WTC11 (cell line): ENCODE measurements at regions not wholly inside any gene's neighbourhood (a gene's known extent, or its start where the extent isn't known, plus 50 kb on each side); places are given as distances from the start of the nearest gene placed in this dataset.

ENCODE experiments used
- ATAC-seq: fragments of 200-7000 bp; cut with Tn5 transposase; 2 replicates; pipeline ENCODE4 v1.10.0; 2021; ENCODE audit warnings: mild to moderate bottlenecking, moderate library complexity
- CTCF ChIA-PET: fragments of 300-600 bp; sonication (Branson Sonifier 250); formaldehyde crosslinking; loops from one replicate; lab custom pipeline; 2021; ENCODE audit warnings: antibody characterized with exemption; lab: Charles Lee
- POLR2A ChIA-PET: fragments of 350-600 bp; sonication (Branson Sonifier 250); formaldehyde crosslinking; loops from one replicate; lab custom pipeline; 2021; ENCODE audit warnings: antibody characterized with exemption; lab: Charles Lee
- DNase-seq: peaks from one replicate; pipeline ENCODE4 v3.0.0; 2021; ENCODE audit warnings: low spot score
- H3K27ac Mint-ChIP-seq: 2 replicates; pipeline ENCODE4 v1.8.0; 2021; ENCODE audit warnings: mixed read lengths
- H3K27me3 Mint-ChIP-seq: 2 replicates; pipeline ENCODE4 v1.8.0; 2021; ENCODE audit warnings: low read depth, mild to moderate bottlenecking, moderate library complexity, mixed read lengths
- H3K36me3 Mint-ChIP-seq: 2 replicates; pipeline ENCODE4 v1.8.0; 2021; ENCODE audit warnings: mixed read lengths
- H3K4me1 Mint-ChIP-seq: 2 replicates; pipeline ENCODE4 v1.8.0; 2022; ENCODE audit warnings: mixed read lengths
- H3K4me3 Mint-ChIP-seq: 2 replicates; pipeline ENCODE4 v1.8.0; 2021; ENCODE audit warnings: mild to moderate bottlenecking, moderate library complexity, mixed read lengths
- H3K9me3 Mint-ChIP-seq: 2 replicates; pipeline ENCODE4 v1.8.0; 2021; ENCODE audit warnings: mixed read lengths
- AR ChIP-seq: fragments of 250-450 bp; sonication (Bioruptor Pico); IDR thresholded peaks from 2 replicates; pipeline ENCODE4 v1.9.0; 2021; ENCODE audit warnings: mild to moderate bottlenecking
- ATF3 ChIP-seq: sonication (generic); formaldehyde crosslinking; conservative IDR thresholded peaks from 2 replicates; pipeline ENCODE4 v1.8.1; 2022; ENCODE audit warnings: mild to moderate bottlenecking, missing genetic modification reagents
- CDX4 ChIP-seq: fragments of 250-450 bp; sonication (Bioruptor Pico); IDR thresholded peaks from 2 replicates; pipeline ENCODE4 v1.9.0; 2021; ENCODE audit warnings: moderate library complexity, mild to moderate bottlenecking, inconsistent platforms, borderline replicate concordance
- CREM ChIP-seq: sonication (generic); formaldehyde crosslinking; IDR thresholded peaks from 2 replicates; pipeline ENCODE4 v1.8.1; 2022; ENCODE audit warnings: mild to moderate bottlenecking, missing genetic modification reagents, moderate library complexity
- CTCF ChIP-seq: fragments of 200-600 bp; IDR thresholded peaks from 2 replicates; pipeline ENCODE4 v1.8.0; 2022; ENCODE audit warnings: antibody characterized with exemption
- E2F4 ChIP-seq: sonication (generic); formaldehyde crosslinking; IDR thresholded peaks from 2 replicates; pipeline ENCODE4 v1.8.1; 2022; ENCODE audit warnings: low read depth, mild to moderate bottlenecking, moderate library complexity, missing genetic modification reagents, borderline replicate concordance
- FOXP1 ChIP-seq: sonication (generic); formaldehyde crosslinking; IDR thresholded peaks from 2 replicates; pipeline ENCODE4 v1.8.0; 2022; ENCODE audit warnings: missing genetic modification reagents, mild to moderate bottlenecking, moderate library complexity, borderline replicate concordance
- IRF1 ChIP-seq: sonication (generic); formaldehyde crosslinking; IDR thresholded peaks from 2 replicates; pipeline ENCODE4 v1.8.0; 2023; ENCODE audit warnings: missing genetic modification reagents
- JUN ChIP-seq: sonication (generic); formaldehyde crosslinking; IDR thresholded peaks from 2 replicates; pipeline ENCODE4 v1.8.0; 2023; ENCODE audit warnings: mild to moderate bottlenecking, missing genetic modification reagents
- KAT7 ChIP-seq: sonication (generic); formaldehyde crosslinking; IDR thresholded peaks from 2 replicates; pipeline ENCODE4 v1.8.1; 2023; ENCODE audit warnings: missing genetic modification reagents, mild to moderate bottlenecking, borderline replicate concordance
- NR2C2 ChIP-seq: sonication (generic); formaldehyde crosslinking; IDR thresholded peaks from 2 replicates; pipeline ENCODE4 v1.8.0; 2022; ENCODE audit warnings: mild to moderate bottlenecking, missing genetic modification reagents
- NR3C1 ChIP-seq: sonication (generic); formaldehyde crosslinking; conservative IDR thresholded peaks from 2 replicates; pipeline ENCODE4 v1.8.1; 2023; ENCODE audit warnings: low read depth, mild to moderate bottlenecking, missing genetic modification reagents
- SMAD4 ChIP-seq: sonication (generic); formaldehyde crosslinking; IDR thresholded peaks from 2 replicates; pipeline ENCODE4 v1.8.0; 2022; ENCODE audit warnings: mild to moderate bottlenecking, missing genetic modification reagents
- USF1 ChIP-seq: sonication (generic); formaldehyde crosslinking; IDR thresholded peaks from 2 replicates; pipeline ENCODE4 v1.8.0; 2022; ENCODE audit warnings: mild to moderate bottlenecking, missing genetic modification reagents
- ZMAT4 ChIP-seq: fragments of 250-450 bp; sonication (Bioruptor Pico); IDR thresholded peaks from 2 replicates; pipeline ENCODE4 v1.9.0; 2021; ENCODE audit warnings: mild to moderate bottlenecking

GRCh38 chr2:217313386-217313785 is 453.5 kb upstream of the TNP1 start:
- peaks cover 44% of the 10 kb centered on the region for H3K9me3 Mint-ChIP-seq
- CTCF ChIA-PET, result no interaction called here
- POLR2A ChIA-PET, result no interaction called here

More at GRCh38 chr2:217313386-217313785, 453.5 kb upstream of the TNP1 start:
- no peak for DNase-seq
- no peak for ATAC-seq
- H3K36me3 Mint-ChIP-seq, result peaks cover 7% of the 10 kb centered on the region
- H3K4me1 Mint-ChIP-seq, result no peaks in the 10 kb centered on the region
- no peak overlapping the region for H3K4me3 Mint-ChIP-seq
- H3K27ac Mint-ChIP-seq, result no peak overlapping the region
- TF ChIP-seq IRF1 (no peak), KAT7 (CRISPR knock-in tag) (no peak), NR3C1 (CRISPR knock-in tag) (no peak), ATF3 (CRISPR knock-in tag) (no peak), ZMAT4 (CRISPR knock-in tag) (no peak), E2F4 (no peak), JUN (CRISPR knock-in tag) (no peak), CTCF (no peak), USF1 (CRISPR knock-in tag) (no peak), FOXP1 (CRISPR knock-in tag) (no peak), NR2C2 (CRISPR knock-in tag) (no peak), CDX4 (CRISPR knock-in tag) (no peak), CREM (CRISPR knock-in tag) (no peak), AR (CRISPR knock-in tag) (no peak), SMAD4 (CRISPR knock-in tag) (no peak)
- peaks cover 7% of the 10 kb centered on the region for H3K27me3 Mint-ChIP-seq
